ENCODE measurements at regions not wholly inside any gene's neighbourhood (a gene's known extent, or its start where the extent isn't known, plus 50 kb on each side); places are given as distances from the start of the nearest gene placed in this dataset.

DNA sequence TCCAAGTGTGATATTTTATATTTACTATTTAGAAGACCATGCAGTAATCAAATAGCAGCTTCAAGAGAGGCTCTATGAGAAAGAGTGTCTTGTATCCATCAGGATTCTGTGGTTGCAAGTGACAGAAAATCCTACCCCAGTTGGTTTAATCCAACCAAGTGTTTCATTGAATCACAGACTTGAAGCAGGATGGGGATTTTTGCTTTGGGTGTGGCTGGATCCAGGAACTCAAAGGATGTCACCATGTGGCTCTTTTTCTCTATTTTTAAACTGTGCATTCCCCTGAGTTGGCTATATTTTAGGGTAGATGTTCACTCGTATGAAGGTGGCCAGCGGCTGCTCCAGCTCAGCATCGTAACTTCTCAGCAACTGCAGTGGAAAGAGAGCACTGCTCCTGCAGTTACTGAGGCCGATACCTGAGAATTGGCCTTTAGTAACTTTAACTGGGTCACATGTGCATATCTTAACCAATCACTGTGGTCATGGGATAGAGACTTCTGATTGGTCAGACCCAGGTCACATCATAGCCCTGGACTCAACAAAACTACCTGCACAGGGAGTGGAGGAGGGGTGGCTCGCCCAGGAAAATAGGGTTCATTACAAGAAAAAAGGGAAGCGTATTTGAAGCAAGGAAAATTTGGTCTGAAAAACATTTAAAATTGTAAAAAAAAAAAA is 396.1 kb upstream of the SULF2 start:
- no peak overlapping the region for H3K4me2 ChIP-seq (ENCODE audit: low read depth, low read length)
- no peak overlapping the region for H2AFZ ChIP-seq (ENCODE audit: low read length)
- FAIRE-seq (no peak), DNase-seq (ENCODE audit: low spot score) (no peak), ATAC-seq (no peak)
- intact Hi-C loops (cut with micrococcal nuclease; ENCODE audit: unreplicated experiment), result no loop called here
- 44% methylated on average over 6 of the region's 6 CpGs for WGBS (ENCODE audit: low lambda C conversion rate)
- POLR2A ChIA-PET, result no interaction called here
- no peak overlapping the region for H3K27ac ChIP-seq (ENCODE audit: extremely low read length, insufficient read depth, low read length)
- TF ChIP-seq, protein P1, sequence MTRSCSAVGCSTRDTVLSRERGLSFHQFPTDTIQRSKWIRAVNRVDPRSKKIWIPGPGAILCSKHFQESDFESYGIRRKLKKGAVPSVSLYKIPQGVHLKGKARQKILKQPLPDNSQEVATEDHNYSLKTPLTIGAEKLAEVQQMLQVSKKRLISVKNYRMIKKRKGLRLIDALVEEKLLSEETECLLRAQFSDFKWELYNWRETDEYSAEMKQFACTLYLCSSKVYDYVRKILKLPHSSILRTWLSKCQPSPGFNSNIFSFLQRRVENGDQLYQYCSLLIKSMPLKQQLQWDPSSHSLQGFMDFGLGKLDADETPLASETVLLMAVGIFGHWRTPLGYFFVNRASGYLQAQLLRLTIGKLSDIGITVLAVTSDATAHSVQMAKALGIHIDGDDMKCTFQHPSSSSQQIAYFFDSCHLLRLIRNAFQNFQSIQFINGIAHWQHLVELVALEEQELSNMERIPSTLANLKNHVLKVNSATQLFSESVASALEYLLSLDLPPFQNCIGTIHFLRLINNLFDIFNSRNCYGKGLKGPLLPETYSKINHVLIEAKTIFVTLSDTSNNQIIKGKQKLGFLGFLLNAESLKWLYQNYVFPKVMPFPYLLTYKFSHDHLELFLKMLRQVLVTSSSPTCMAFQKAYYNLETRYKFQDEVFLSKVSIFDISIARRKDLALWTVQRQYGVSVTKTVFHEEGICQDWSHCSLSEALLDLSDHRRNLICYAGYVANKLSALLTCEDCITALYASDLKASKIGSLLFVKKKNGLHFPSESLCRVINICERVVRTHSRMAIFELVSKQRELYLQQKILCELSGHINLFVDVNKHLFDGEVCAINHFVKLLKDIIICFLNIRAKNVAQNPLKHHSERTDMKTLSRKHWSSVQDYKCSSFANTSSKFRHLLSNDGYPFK (CRISPR knock-in tag; IDR thresholded peaks at IDR 0.05; ENCODE audit: borderline replicate concordance), result no peak
- TF ChIP-seq RFXANK (CRISPR knock-in tag; IDR thresholded peaks at IDR 0.05) (no peak), PAX8 (CRISPR knock-in tag; IDR thresholded peaks at IDR 0.05; ENCODE audit: borderline replicate concordance) (no peak), GATAD1 (CRISPR knock-in tag; IDR thresholded peaks at IDR 0.05) (no peak), NRL (CRISPR knock-in tag; IDR thresholded peaks at IDR 0.05; ENCODE audit: borderline replicate concordance) (no peak)
- TF ChIP-seq, protein P2, sequence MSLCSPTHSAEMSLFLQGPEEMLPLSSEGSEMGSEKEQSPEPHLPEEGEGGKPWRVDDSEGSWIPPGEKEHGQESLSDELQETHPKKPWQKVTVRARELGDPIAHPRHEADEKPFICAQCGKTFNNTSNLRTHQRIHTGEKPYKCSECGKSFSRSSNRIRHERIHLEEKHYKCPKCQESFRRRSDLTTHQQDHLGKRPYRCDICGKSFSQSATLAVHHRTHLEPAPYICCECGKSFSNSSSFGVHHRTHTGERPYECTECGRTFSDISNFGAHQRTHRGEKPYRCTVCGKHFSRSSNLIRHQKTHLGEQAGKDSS (CRISPR knock-in tag; IDR thresholded peaks at IDR 0.05; ENCODE audit: borderline replicate concordance, low read depth), result no peak
- TF ChIP-seq, protein P3, sequence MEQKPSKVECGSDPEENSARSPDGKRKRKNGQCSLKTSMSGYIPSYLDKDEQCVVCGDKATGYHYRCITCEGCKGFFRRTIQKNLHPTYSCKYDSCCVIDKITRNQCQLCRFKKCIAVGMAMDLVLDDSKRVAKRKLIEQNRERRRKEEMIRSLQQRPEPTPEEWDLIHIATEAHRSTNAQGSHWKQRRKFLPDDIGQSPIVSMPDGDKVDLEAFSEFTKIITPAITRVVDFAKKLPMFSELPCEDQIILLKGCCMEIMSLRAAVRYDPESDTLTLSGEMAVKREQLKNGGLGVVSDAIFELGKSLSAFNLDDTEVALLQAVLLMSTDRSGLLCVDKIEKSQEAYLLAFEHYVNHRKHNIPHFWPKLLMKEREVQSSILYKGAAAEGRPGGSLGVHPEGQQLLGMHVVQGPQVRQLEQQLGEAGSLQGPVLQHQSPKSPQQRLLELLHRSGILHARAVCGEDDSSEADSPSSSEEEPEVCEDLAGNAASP (CRISPR knock-in tag; IDR thresholded peaks at IDR 0.05; ENCODE audit: borderline replicate concordance), result no peak
- no peaks in the 10 kb centered on the region for H3K79me2 ChIP-seq (ENCODE audit: insufficient read depth, low read length)
- H4K20me1 ChIP-seq (ENCODE audit: insufficient read depth, low read length), result no peaks in the 10 kb centered on the region
- peaks cover 20% of the 10 kb centered on the region for H3K4me1 ChIP-seq (ENCODE audit: insufficient read depth, low read length)
- CTCF ChIA-PET (ENCODE audit: low intra/inter-chr PET ratio, low total read pairs), result no interaction called here
- peaks cover 2 to 14% of the 10 kb centered on the region in 2 experiments; a peak in 2 of 5 replicates for H3K27me3 ChIP-seq (ENCODE audit: control insufficient read depth in 1 of 2, insufficient read depth in 2 of 2, low read length in 2 of 2)
- H3K9ac ChIP-seq (ENCODE audit: insufficient read depth, low read depth, low read length), result no peak overlapping the region
- in situ Hi-C loops (cut with HindIII; ENCODE audit: extremely low pct_ligation_motif_present, low pct_unique_long_range_greater_than_20kb), result no loop called here
- H3K36me3 ChIP-seq (replicated peaks in 1 of 2; ENCODE audit: control insufficient read depth in 1 of 2, insufficient read depth in 2 of 2, low read length in 2 of 2), result no peaks in the 10 kb centered on the region
- H3K4me3 ChIP-seq (replicated peaks in 1 of 3; ENCODE audit: insufficient read depth in 1 of 3, low read depth in 2 of 3, low read length in 3 of 3), result no peak overlapping the region
- no peaks in the 10 kb centered on the region for H3K9me3 ChIP-seq (ENCODE audit: low read length)
- BruUV-seq (replicated peaks), result no TSS peak
